ENCODE measurements at regions not wholly inside any gene's neighbourhood (a gene's known extent, or its start where the extent isn't known, plus 50 kb on each side); places are given as distances from the start of the nearest gene placed in this dataset.

- no peak for DNase-seq (ENCODE audit: low read depth in 4 of 4, low spot score in 3 of 4)
These were observed 472.6 kb downstream of the SNAPC1 start for GRCh38 chr14:62234849-62235248.

GRCh38 chr14:62244221-62244620 is 482.0 kb downstream of the SNAPC1 start:
- DNase-seq (ENCODE audit: low read depth in 4 of 4, low spot score in 3 of 4) = no peak

- no peak for DNase-seq (ENCODE audit: low read depth in 4 of 4, low spot score in 3 of 4)
These were observed 485.0 kb downstream of the SNAPC1 start for GRCh38 chr14:62247266-62247665.

GRCh38 chr14:62251237-62251636 is 489.0 kb downstream of the SNAPC1 start:
- no peak for DNase-seq (ENCODE audit: low read depth in 4 of 4, low spot score in 3 of 4)

GRCh38 chr14:62253171-62253570 is 491.0 kb downstream of the SNAPC1 start:
- no peak for DNase-seq (ENCODE audit: low read depth in 4 of 4, low spot score in 3 of 4)

GRCh38 chr14:62253911-62254310 is 491.7 kb downstream of the SNAPC1 start:
- no peak for DNase-seq (ENCODE audit: low read depth in 4 of 4, low spot score in 3 of 4)

GRCh38 chr14:62269204-62269603 is 507.0 kb downstream of the SNAPC1 start:
- DNase-seq (ENCODE audit: low read depth in 4 of 4, low spot score in 3 of 4) = no peak

- DNase-seq (ENCODE audit: low read depth in 4 of 4, low spot score in 3 of 4) = no peak
These were observed 508.0 kb downstream of the SNAPC1 start for GRCh38 chr14:62270236-62270635.

- DNase-seq (ENCODE audit: low read depth in 4 of 4, low spot score in 3 of 4) = no peak
These were observed 518.1 kb downstream of the SNAPC1 start for GRCh38 chr14:62280366-62280765.

- no peak for DNase-seq (ENCODE audit: low read depth in 4 of 4, low spot score in 3 of 4)
These were observed 521.6 kb downstream of the SNAPC1 start for GRCh38 chr14:62283837-62284236.

- no peak for DNase-seq (ENCODE audit: low read depth in 4 of 4, low spot score in 3 of 4)
These were observed 527.3 kb downstream of the SNAPC1 start for GRCh38 chr14:62289471-62289870.

GRCh38 chr14:62301080-62301479 is 538.9 kb downstream of the SNAPC1 start:
- DNase-seq (ENCODE audit: low read depth in 4 of 4, low spot score in 3 of 4) = no peak

GRCh38 chr14:62301911-62302310 is 539.7 kb downstream of the SNAPC1 start:
- DNase-seq (ENCODE audit: low read depth in 4 of 4, low spot score in 3 of 4) = no peak

- no peak for DNase-seq (ENCODE audit: low read depth in 4 of 4, low spot score in 3 of 4)
These were observed 541.2 kb downstream of the SNAPC1 start for GRCh38 chr14:62303437-62303836.

- DNase-seq (ENCODE audit: low read depth in 4 of 4, low spot score in 3 of 4) = no peak
These were observed 542.0 kb downstream of the SNAPC1 start for GRCh38 chr14:62304257-62304656.

- no peak for DNase-seq (ENCODE audit: low read depth in 4 of 4, low spot score in 3 of 4)
These were observed 545.6 kb downstream of the SNAPC1 start for GRCh38 chr14:62307844-62308243.

GRCh38 chr14:62308316-62308715 is 546.1 kb downstream of the SNAPC1 start:
- DNase-seq (ENCODE audit: low read depth in 4 of 4, low spot score in 3 of 4) = no peak

- peak in 2 of 4 donors; percentile 4 to 6 for DNase-seq (ENCODE audit: low read depth in 4 of 4, low spot score in 3 of 4)
These were observed 546.7 kb downstream of the SNAPC1 start for GRCh38 chr14:62308891-62309290.

GRCh38 chr14:62313212-62313611 is 551.0 kb downstream of the SNAPC1 start:
- no peak for DNase-seq (ENCODE audit: low read depth in 4 of 4, low spot score in 3 of 4)

- DNase-seq (ENCODE audit: low read depth in 4 of 4, low spot score in 3 of 4) = no peak
These were observed 552.0 kb downstream of the SNAPC1 start for GRCh38 chr14:62314221-62314620.

GRCh38 chr14:62314871-62315270 is 552.7 kb downstream of the SNAPC1 start:
- no peak for DNase-seq (ENCODE audit: low read depth in 4 of 4, low spot score in 3 of 4)

GRCh38 chr14:62315631-62316030 is 553.4 kb downstream of the SNAPC1 start:
- no peak for DNase-seq (ENCODE audit: low read depth in 4 of 4, low spot score in 3 of 4)

GRCh38 chr14:62322216-62322615 is 560.0 kb downstream of the SNAPC1 start:
- DNase-seq (ENCODE audit: low read depth in 4 of 4, low spot score in 3 of 4) = no peak

GRCh38 chr14:62329427-62329826 is 567.2 kb downstream of the SNAPC1 start:
- no peak for DNase-seq (ENCODE audit: low read depth in 4 of 4, low spot score in 3 of 4)
